ENCODE measurements at regions not wholly inside any gene's neighbourhood (a gene's known extent, or its start where the extent isn't known, plus 50 kb on each side); places are given as distances from the start of the nearest gene placed in this dataset.

GRCh38 chr2:105691947-105692390, 52.7 kb upstream of the NCK2 start:
- no peak for DNase-seq
- H3K4me3 Mint-ChIP-seq = no peak overlapping the region
- Histone ChIP-seq H3K9me3 (ENCODE audit: control insufficient read depth, low read length) (no peaks in the 10 kb centered on the region), H3K36me3 (ENCODE audit: control insufficient read depth, insufficient read depth, low read length) (no peaks in the 10 kb centered on the region), H3K27ac (ENCODE audit: low read depth, low read length) (no peak overlapping the region), H3K27me3 (ENCODE audit: control insufficient read depth, insufficient read depth, low read length, poor library complexity, severe bottlenecking) (no peaks in the 10 kb centered on the region), H3K9ac (ENCODE audit: extremely low read depth, low read length, poor library complexity, severe bottlenecking) (no peak overlapping the region), H3K4me3 (ENCODE audit: low read length) (no peak overlapping the region), H3K4me1 (ENCODE audit: control insufficient read depth, insufficient read depth, low read length) (no peaks in the 10 kb centered on the region)
- no peak for TF ChIP-seq CTCF (conservative IDR thresholded peaks at IDR 0.05)
- H3K27me3 Mint-ChIP-seq (ENCODE audit: insufficient read depth) = no peaks in the 10 kb centered on the region
- no peaks in the 10 kb centered on the region for H3K36me3 Mint-ChIP-seq (ENCODE audit: low read depth)
- H3K4me1 Mint-ChIP-seq = no peaks in the 10 kb centered on the region
- H3K27ac Mint-ChIP-seq = no peak overlapping the region
- WGBS, 2 experiments (ENCODE audit: insufficient coverage in 1 of 2, insufficient read length in 1 of 2) = 91 to 93% methylated on average over 5 of the region's 5 CpGs
- H3K9me3 Mint-ChIP-seq = no peaks in the 10 kb centered on the region

GRCh38 chr2:105690566-105690965, 54.1 kb upstream of the NCK2 start:
- H3K9me3 ChIP-seq (ENCODE audit: control insufficient read depth, low read length) = no peaks in the 10 kb centered on the region
- no peaks in the 10 kb centered on the region for H3K4me1 ChIP-seq (ENCODE audit: control insufficient read depth, insufficient read depth, low read length)
- H3K27ac ChIP-seq (ENCODE audit: low read depth, low read length) = no peak overlapping the region
- H3K27ac Mint-ChIP-seq = no peak overlapping the region
- DNase-seq = no peak
- TF ChIP-seq CTCF (conservative IDR thresholded peaks at IDR 0.05) = no peak
- H3K36me3 Mint-ChIP-seq (ENCODE audit: low read depth) = no peaks in the 10 kb centered on the region
- no peaks in the 10 kb centered on the region for H3K4me1 Mint-ChIP-seq
- H3K27me3 Mint-ChIP-seq (ENCODE audit: insufficient read depth) = no peaks in the 10 kb centered on the region
- H3K27me3 ChIP-seq (ENCODE audit: control insufficient read depth, insufficient read depth, low read length, poor library complexity, severe bottlenecking) = no peaks in the 10 kb centered on the region
- no peak overlapping the region for H3K4me3 ChIP-seq (ENCODE audit: low read length)
- H3K4me3 Mint-ChIP-seq = no peak overlapping the region
- no peaks in the 10 kb centered on the region for H3K36me3 ChIP-seq (ENCODE audit: control insufficient read depth, insufficient read depth, low read length)
- H3K9ac ChIP-seq (ENCODE audit: extremely low read depth, low read length, poor library complexity, severe bottlenecking) = no peak overlapping the region
- no peaks in the 10 kb centered on the region for H3K9me3 Mint-ChIP-seq
- whole genome bisulfite sequencing, 2 experiments (ENCODE audit: insufficient coverage in 1 of 2, insufficient read length in 1 of 2) = 95 to 100% methylated on average over 1 to 2 of the region's 4 CpGs

- Mint-ChIP-seq H3K4me1 (no peaks in the 10 kb centered on the region), H3K9me3 (no peaks in the 10 kb centered on the region), H3K36me3 (ENCODE audit: low read depth) (no peaks in the 10 kb centered on the region), H3K4me3 (no peak overlapping the region), H3K27ac (no peak overlapping the region), H3K27me3 (ENCODE audit: insufficient read depth) (no peaks in the 10 kb centered on the region)
- Histone ChIP-seq H3K27ac (ENCODE audit: low read depth, low read length) (no peak overlapping the region), H3K9ac (ENCODE audit: extremely low read depth, low read length, poor library complexity, severe bottlenecking) (no peak overlapping the region), H3K27me3 (ENCODE audit: control insufficient read depth, insufficient read depth, low read length, poor library complexity, severe bottlenecking) (no peaks in the 10 kb centered on the region), H3K9me3 (ENCODE audit: control insufficient read depth, low read length) (no peaks in the 10 kb centered on the region), H3K36me3 (ENCODE audit: control insufficient read depth, insufficient read depth, low read length) (no peaks in the 10 kb centered on the region), H3K4me3 (ENCODE audit: low read length) (no peak overlapping the region), H3K4me1 (ENCODE audit: control insufficient read depth, insufficient read depth, low read length) (no peaks in the 10 kb centered on the region)
- 92 to 93% methylated on average over 6 of the region's 7 CpGs for WGBS, 2 experiments (ENCODE audit: insufficient coverage in 1 of 2, insufficient read length in 1 of 2)
- no peak for TF ChIP-seq CTCF (conservative IDR thresholded peaks at IDR 0.05)
- no peak for DNase-seq
These were observed 55.2 kb upstream of the NCK2 start for GRCh38 chr2:105689484-105689883.

Data from endodermal cell (in vitro differentiated cells).